ENCODE measurements at regions not wholly inside any gene's neighbourhood (a gene's known extent, or its start where the extent isn't known, plus 50 kb on each side); places are given as distances from the start of the nearest gene placed in this dataset.

GRCh38 chr17:14641117-14641516 lies 340.2 kb downstream of the HS3ST3B1 start:
- DNase-seq (ENCODE audit: low spot score) = no peak

GRCh38 chr17:14637260-14637659 lies 336.4 kb downstream of the HS3ST3B1 start:
- no peak for TF ChIP-seq CTCF (IDR thresholded peaks at IDR 0.05; ENCODE audit: extremely low read depth, missing control alignments)
- no peak for DNase-seq (ENCODE audit: low spot score)

More at GRCh38 chr17:14641117-14641516, 340.2 kb downstream of the HS3ST3B1 start:
- TF ChIP-seq CTCF (IDR thresholded peaks at IDR 0.05; ENCODE audit: extremely low read depth, missing control alignments) = no peak

GRCh38 chr17:14630621-14631020 lies 329.7 kb downstream of the HS3ST3B1 start:
- no peak for TF ChIP-seq CTCF (IDR thresholded peaks at IDR 0.05; ENCODE audit: extremely low read depth, missing control alignments)
- DNase-seq (ENCODE audit: low spot score) = no peak

- no peak for DNase-seq (ENCODE audit: low spot score)
- TF ChIP-seq CTCF (IDR thresholded peaks at IDR 0.05; ENCODE audit: extremely low read depth, missing control alignments) = no peak
These were observed 329.2 kb downstream of the HS3ST3B1 start for GRCh38 chr17:14630046-14630445.

- DNase-seq (ENCODE audit: low spot score) = no peak
- no peak for TF ChIP-seq CTCF (IDR thresholded peaks at IDR 0.05; ENCODE audit: extremely low read depth, missing control alignments)
These were observed 321.8 kb downstream of the HS3ST3B1 start for GRCh38 chr17:14622615-14623101.

GRCh38 chr17:14621826-14622614 lies 321.1 kb downstream of the HS3ST3B1 start:
- TF ChIP-seq CTCF (IDR thresholded peaks at IDR 0.05; ENCODE audit: extremely low read depth, missing control alignments) = no peak
- DNase-seq (ENCODE audit: low spot score) = no peak

GRCh38 chr17:14619821-14620220 lies 318.9 kb downstream of the HS3ST3B1 start:
- no peak for DNase-seq (ENCODE audit: low spot score)
- no peak for TF ChIP-seq CTCF (IDR thresholded peaks at IDR 0.05; ENCODE audit: extremely low read depth, missing control alignments)
